B cell (primary cell): ENCODE measurements at regions not wholly inside any gene's neighbourhood (a gene's known extent, or its start where the extent isn't known, plus 50 kb on each side); places are given as distances from the start of the nearest gene placed in this dataset.

Source experiments
- ATAC-seq: fragments of 200-7000 bp; cut with Tn5 transposase; one replicate; pipeline ENCODE4 v1.10.0; 2021; ENCODE audit warnings: low read depth, mild to moderate bottlenecking, moderate number of reproducible peaks, moderate library complexity
- CTCF ChIA-PET: fragments of 350-600 bp; sonication (Branson Sonifier 250); formaldehyde crosslinking; loops from one replicate; lab custom pipeline; 2021; ENCODE audit warnings: antibody characterized with exemption, inconsistent platforms; lab: Charles Lee
- POLR2A ChIA-PET: fragments of 350-600 bp; sonication (Branson Sonifier 250); formaldehyde crosslinking; loops from one replicate; lab custom pipeline; 2021; ENCODE audit warnings: antibody characterized with exemption; lab: Charles Lee
- DNase-seq: peaks from one replicate; pipeline ENCODE4 v3.0.0; 2013
- H2AFZ ChIP-seq: 2 replicates; pipeline ENCODE4 v1.6.1; 2012; ENCODE audit warnings: mild to moderate bottlenecking, low read depth, low read length; ENCODE audit not compliant: insufficient read depth, poor library complexity, severe bottlenecking
- H3K27ac ChIP-seq, 2 donors: 1 replicate in 1 of 2; 2 replicates in 1 of 2; pipeline ENCODE4 v1.5.1; 2012 to 2013; ENCODE audit warnings: low read length in 2 of 2, mild to moderate bottlenecking in 2 of 2, moderate library complexity in 1 of 2
- H3K27me3 ChIP-seq, 4 experiments: fragments of 200-600 bp in 1 of 4; sonication (generic) in 1 of 4; replicated peaks in 1 of 4; 1 replicate in 2 of 4; 2 replicates in 2 of 4; pipeline versions ENCODE4 v1.6.1 to v1.7.0; 2013 to 2016; ENCODE audit warnings: low read length in 3 of 4, mild to moderate bottlenecking in 2 of 4, mixed read lengths in 1 of 4, moderate library complexity in 1 of 4; ENCODE audit not compliant: insufficient read depth in 4 of 4, control insufficient read depth in 3 of 4; ENCODE audit errors: control extremely low read depth in 1 of 4
- H3K36me3 ChIP-seq, 2 experiments: replicated peaks in 1 of 2; 1 replicate in 1 of 2; 2 replicates in 1 of 2; pipeline versions ENCODE4 v1.6.1 to v1.7.1; 2013; ENCODE audit warnings: low read length in 1 of 2; ENCODE audit not compliant: insufficient read depth in 2 of 2, control insufficient read depth in 1 of 2; ENCODE audit errors: control extremely low read depth in 1 of 2, extremely low read depth in 1 of 2
- H3K4me1 ChIP-seq, 2 donors: fragments of 200-600 bp in 1 of 2; sonication (generic) in 1 of 2; 1 replicate in 1 of 2; 2 replicates in 1 of 2; pipeline versions ENCODE4 v1.5.1 to v1.6.1; 2013 to 2017; ENCODE audit warnings: low read length in 2 of 2; ENCODE audit not compliant: control insufficient read depth in 2 of 2, insufficient read depth in 2 of 2
- H3K4me2 ChIP-seq: replicated peaks from 2 replicates; pipeline ENCODE3; 2012; ENCODE audit warnings: mild to moderate bottlenecking, low read depth, low read length; ENCODE audit not compliant: poor library complexity, severe bottlenecking
- H3K4me3 ChIP-seq, 5 experiments: fragments of 200-600 bp in 1 of 5; sonication (generic) in 1 of 5; 1 replicate in 3 of 5; 2 replicates in 2 of 5; pipeline versions ENCODE4 v1.5.1 to v1.7.0; 2011 to 2016; ENCODE audit warnings: low read length in 4 of 5, mild to moderate bottlenecking in 4 of 5, low read depth in 2 of 5, control low read depth in 1 of 5, moderate library complexity in 1 of 5; ENCODE audit not compliant: insufficient read depth in 1 of 5; ENCODE audit errors: control extremely low read depth in 1 of 5, extremely low read depth in 1 of 5
- H3K79me2 ChIP-seq: fragments of 200-600 bp; sonication (generic); one replicate; pipeline ENCODE4 v1.6.0; 2016; ENCODE audit warnings: low read length; ENCODE audit not compliant: control insufficient read depth, insufficient read depth
- H3K9ac ChIP-seq: fragments of 200-600 bp; sonication (generic); 2 replicates; pipeline ENCODE4 v1.6.1; 2017; ENCODE audit warnings: mild to moderate bottlenecking, low read length, moderate library complexity
- H3K9me3 ChIP-seq, 3 donors: one replicate each; pipeline versions ENCODE4 v1.6.1 to v1.7.1; 2013; ENCODE audit warnings: low read length in 2 of 3; ENCODE audit not compliant: control insufficient read depth in 2 of 3, insufficient read depth in 1 of 3; ENCODE audit errors: control extremely low read depth in 1 of 3
- H4K20me1 ChIP-seq: 2 replicates; pipeline ENCODE4 v1.6.0; 2012; ENCODE audit warnings: mild to moderate bottlenecking, low read length; ENCODE audit not compliant: insufficient read depth, control insufficient read depth, poor library complexity, severe bottlenecking
- H3K27ac Mint-ChIP-seq: one replicate; pipeline ENCODE4 v1.8.0; 2021; ENCODE audit warnings: mixed read lengths
- H3K27me3 Mint-ChIP-seq: one replicate; pipeline ENCODE4 v1.8.0; 2021; ENCODE audit warnings: mixed read lengths
- H3K4me1 Mint-ChIP-seq: one replicate; pipeline ENCODE4 v1.8.0; 2021; ENCODE audit warnings: mixed read lengths
- H3K4me3 Mint-ChIP-seq: one replicate; pipeline ENCODE4 v1.8.0; 2021; ENCODE audit warnings: mixed read lengths
- H3K9me3 Mint-ChIP-seq: one replicate; pipeline ENCODE4 v1.8.0; 2022; ENCODE audit warnings: mixed read lengths; ENCODE audit not compliant: insufficient read depth
- CTCF ChIP-seq: fragments of 200-600 bp; IDR thresholded peaks from one replicate; pipeline ENCODE4 v1.8.0; 2022; ENCODE audit warnings: antibody characterized with exemption, mild to moderate bottlenecking
- EZH2 ChIP-seq: IDR thresholded peaks from 2 replicates; pipeline ENCODE4 v1.6.1; 2012; ENCODE audit warnings: borderline replicate concordance, low read depth, mild to moderate bottlenecking, moderate library complexity, low read length; ENCODE audit not compliant: insufficient read depth, poor library complexity, severe bottlenecking
- WGBS: methylation state at CpG from one replicate; pipeline ENCODE4 v1.1.5; 2013; ENCODE audit warnings: missing lambda C conversion rate; ENCODE audit not compliant: insufficient coverage; 5-methylcytosine and 5-hydroxymethylcytosine counted together
- intact Hi-C: fragments of 100-400 bp; cut with micrococcal nuclease; formaldehyde crosslinking; loops from one replicate; pipeline ENCODE4 v1.10.0; 2022

DNA sequence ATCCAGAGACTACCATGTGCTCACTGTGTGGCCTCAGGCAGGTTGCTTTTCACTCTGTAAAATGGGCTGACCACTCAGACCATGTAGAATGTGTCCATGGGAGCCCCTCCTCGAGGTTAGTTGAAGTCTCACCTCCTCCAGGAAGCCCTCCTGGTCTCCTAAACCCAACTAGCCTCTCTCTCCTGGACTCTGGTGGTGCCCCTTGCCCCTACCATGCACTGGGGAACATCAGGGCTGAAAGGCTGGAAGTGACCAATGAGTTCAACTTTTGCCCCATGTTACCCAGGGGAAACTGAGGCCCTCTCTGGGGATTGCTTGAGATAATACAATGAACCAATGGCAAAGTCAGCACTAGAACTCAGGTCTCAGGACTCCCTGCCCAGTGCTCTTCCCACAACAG lies 69.2 kb upstream of the SLC6A6 start:
- H3K4me3 Mint-ChIP-seq: no peak overlapping the region
- Histone ChIP-seq H3K9me3 (peaks cover 0 to 4% (median 3%) of the 10 kb centered on the region in 3 donors), H3K36me3 (no peaks in the 10 kb centered on the region), H3K4me2 (no peak overlapping the region), H2AFZ (no peak overlapping the region), H3K4me1 (no peaks in the 10 kb centered on the region), H3K27ac (no peak overlapping the region), H3K79me2 (no peaks in the 10 kb centered on the region), H3K27me3 (peaks cover 0 to 7% (median 0%) of the 10 kb centered on the region in 4 experiments), H3K9ac (no peak overlapping the region), H3K4me3 (no peak overlapping the region), H4K20me1 (no peaks in the 10 kb centered on the region)
- H3K9me3 Mint-ChIP-seq: peaks cover 3% of the 10 kb centered on the region
- ATAC-seq (no peak), DNase-seq (no peak)
- no CpG with 5 or more reads among the region's 1 CpG for WGBS
- ChIA-PET CTCF (no interaction called here), POLR2A (no interaction called here)
- peaks cover 16% of the 10 kb centered on the region for H3K27me3 Mint-ChIP-seq
- intact Hi-C loops: no loop called here
- no peaks in the 10 kb centered on the region for H3K4me1 Mint-ChIP-seq
- H3K27ac Mint-ChIP-seq: no peak overlapping the region
- TF ChIP-seq EZH2 (no peak), CTCF (no peak)

DNA sequence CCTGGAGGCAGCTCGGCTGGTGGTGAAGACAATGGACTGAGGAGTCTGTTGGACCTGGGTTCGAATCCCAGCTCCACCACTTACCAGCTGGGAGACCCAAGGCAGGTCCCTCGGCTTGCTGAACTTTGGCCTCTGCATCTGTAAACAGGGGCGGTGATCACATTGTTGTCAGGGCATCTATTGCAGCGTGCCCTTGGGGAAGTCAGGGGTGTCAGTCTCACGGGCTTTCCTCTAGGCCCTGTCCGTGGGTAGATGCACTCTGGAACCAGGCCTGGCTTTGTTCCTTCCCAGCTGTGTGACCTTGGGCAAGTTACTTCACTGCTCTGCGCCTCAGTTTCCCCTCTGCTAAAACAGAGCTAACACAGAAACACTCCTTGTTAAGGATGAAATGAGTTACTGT lies 68.8 kb upstream of the SLC6A6 start:
- H3K36me3 ChIP-seq: no peaks in the 10 kb centered on the region
- DNase-seq (no peak), ATAC-seq (no peak)
- WGBS: 88% methylated on average over 6 of the region's 8 CpGs
- intact Hi-C loops: no loop called here
- no peak overlapping the region for H3K4me2 ChIP-seq
- POLR2A ChIA-PET: no interaction called here
- no peak overlapping the region for H3K27ac ChIP-seq
- no peaks in the 10 kb centered on the region for H3K9me3 Mint-ChIP-seq
- H3K4me1 Mint-ChIP-seq: no peaks in the 10 kb centered on the region
- CTCF ChIA-PET: no interaction called here
- no peak overlapping the region for H3K27ac Mint-ChIP-seq
- H3K27me3 Mint-ChIP-seq: peaks cover 12% of the 10 kb centered on the region
- H4K20me1 ChIP-seq: no peaks in the 10 kb centered on the region
- H3K4me3 ChIP-seq: no peak overlapping the region
- TF ChIP-seq EZH2 (no peak), CTCF (no peak)
- H2AFZ ChIP-seq: no peak overlapping the region
- H3K9ac ChIP-seq: no peak overlapping the region
- H3K4me1 ChIP-seq: no peaks in the 10 kb centered on the region
- H3K9me3 ChIP-seq: peaks cover 0 to 4% (median 0%) of the 10 kb centered on the region in 3 donors
- H3K79me2 ChIP-seq: no peaks in the 10 kb centered on the region
- peaks cover 0 to 3% (median 0%) of the 10 kb centered on the region in 4 experiments for H3K27me3 ChIP-seq
- H3K4me3 Mint-ChIP-seq: no peak overlapping the region
